ENCODE measurements at regions not wholly inside any gene's neighbourhood (a gene's known extent, or its start where the extent isn't known, plus 50 kb on each side); places are given as distances from the start of the nearest gene placed in this dataset.

DNA sequence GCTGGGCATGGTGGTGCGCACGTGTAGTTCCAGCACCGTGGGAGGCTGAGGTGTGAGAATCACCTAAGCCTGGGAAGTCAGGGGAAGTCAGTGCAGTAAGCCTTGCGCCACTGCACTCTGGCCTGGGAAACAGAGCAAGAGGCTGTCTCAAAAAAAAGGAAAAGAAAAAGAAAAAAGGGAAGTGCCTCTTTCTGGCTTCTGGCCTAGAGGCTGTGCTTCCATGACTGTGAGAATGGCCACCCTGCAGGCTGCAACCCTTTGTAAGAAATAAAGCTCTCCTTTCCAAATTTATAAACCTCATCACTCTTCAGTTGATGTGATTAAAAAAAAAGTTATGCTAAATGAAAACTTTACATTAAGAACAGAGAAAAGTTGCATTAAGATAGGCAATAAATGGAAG, 774.3 kb downstream of the TUSC7 start:
- no peak for DNase-seq (ENCODE audit: low read depth, low spot score)
- TF ChIP-seq, protein P1, sequence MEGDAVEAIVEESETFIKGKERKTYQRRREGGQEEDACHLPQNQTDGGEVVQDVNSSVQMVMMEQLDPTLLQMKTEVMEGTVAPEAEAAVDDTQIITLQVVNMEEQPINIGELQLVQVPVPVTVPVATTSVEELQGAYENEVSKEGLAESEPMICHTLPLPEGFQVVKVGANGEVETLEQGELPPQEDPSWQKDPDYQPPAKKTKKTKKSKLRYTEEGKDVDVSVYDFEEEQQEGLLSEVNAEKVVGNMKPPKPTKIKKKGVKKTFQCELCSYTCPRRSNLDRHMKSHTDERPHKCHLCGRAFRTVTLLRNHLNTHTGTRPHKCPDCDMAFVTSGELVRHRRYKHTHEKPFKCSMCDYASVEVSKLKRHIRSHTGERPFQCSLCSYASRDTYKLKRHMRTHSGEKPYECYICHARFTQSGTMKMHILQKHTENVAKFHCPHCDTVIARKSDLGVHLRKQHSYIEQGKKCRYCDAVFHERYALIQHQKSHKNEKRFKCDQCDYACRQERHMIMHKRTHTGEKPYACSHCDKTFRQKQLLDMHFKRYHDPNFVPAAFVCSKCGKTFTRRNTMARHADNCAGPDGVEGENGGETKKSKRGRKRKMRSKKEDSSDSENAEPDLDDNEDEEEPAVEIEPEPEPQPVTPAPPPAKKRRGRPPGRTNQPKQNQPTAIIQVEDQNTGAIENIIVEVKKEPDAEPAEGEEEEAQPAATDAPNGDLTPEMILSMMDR (IDR thresholded peaks at IDR 0.05; ENCODE audit: low read depth, low read length): no peak
- in situ Hi-C loops (cut with HindIII; ENCODE audit: low sequenced_read_pairs): no loop called here
- H3K4me3 ChIP-seq (ENCODE audit: low read depth, low read length): no peak overlapping the region

DNA sequence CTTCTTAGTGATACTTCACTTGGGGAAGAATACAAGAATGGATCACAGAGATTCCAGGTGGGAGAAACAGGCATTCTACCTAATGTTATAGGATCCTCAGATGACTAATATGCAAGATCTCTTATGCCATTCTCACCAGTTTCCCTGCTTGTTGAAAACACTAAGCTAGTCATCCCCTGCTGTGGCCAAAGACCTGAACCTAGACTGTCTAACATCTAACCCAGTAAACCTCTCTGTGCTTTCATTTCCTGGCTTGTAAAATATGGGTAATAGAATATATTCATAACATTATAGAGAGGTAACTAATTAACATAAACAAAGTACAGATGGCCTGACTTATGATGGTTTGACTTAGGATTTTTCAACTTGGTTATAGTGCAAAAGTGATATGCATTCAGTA, 776.3 kb downstream of the TUSC7 start:
- TF ChIP-seq, protein P1 (IDR thresholded peaks at IDR 0.05; ENCODE audit: low read depth, low read length): no peak
- no peak overlapping the region for H3K4me3 ChIP-seq (ENCODE audit: low read depth, low read length)
- DNase-seq (ENCODE audit: low read depth, low spot score): no peak
- in situ Hi-C loops (cut with HindIII; ENCODE audit: low sequenced_read_pairs): no loop called here

DNA sequence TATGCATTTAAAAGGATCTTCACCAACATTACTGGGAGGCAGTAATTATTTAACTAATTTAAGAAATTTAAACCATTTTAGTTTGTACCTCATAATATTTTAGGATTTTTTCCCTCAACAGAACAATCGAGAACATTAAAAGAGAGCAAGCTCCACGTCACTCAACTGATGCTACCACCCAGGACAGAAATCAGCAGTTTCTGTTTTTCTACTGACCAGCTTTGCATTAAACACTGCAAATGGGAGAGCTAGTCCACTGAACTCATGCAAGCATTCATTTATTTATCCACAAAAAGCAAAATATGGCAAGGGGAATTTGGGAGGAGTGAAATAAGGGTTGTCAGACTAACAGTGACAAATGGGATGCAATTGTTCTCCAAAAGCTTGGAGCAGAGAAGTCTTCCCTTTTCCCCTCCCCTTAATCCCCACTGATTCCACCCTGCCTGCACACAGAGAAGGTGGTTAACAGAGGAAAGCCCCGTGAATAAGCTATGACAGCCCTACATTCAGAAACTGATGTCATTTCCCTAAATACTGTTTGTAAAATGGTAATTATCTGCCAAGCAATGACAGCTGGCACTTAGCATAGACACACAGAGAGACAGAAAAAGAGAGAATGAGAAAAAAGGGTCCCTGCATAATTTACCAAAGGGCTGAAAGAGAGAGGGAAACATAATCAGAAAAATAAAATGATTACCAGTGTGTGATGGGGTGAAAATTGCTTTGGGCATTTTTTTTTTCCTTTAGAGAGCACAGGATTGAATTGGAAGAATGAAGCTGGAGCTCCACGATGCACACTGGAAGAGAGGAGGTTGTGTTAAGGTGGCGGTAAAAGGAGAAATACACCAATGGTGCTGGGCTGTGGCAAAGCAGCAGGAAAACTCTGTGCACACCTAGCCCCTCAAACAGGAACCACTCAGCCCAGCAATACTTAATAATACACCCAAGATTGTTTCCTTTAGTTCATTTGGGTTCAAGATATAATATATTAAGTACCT, 777.4 kb downstream of the TUSC7 start:
- TF ChIP-seq, protein P1 (IDR thresholded peaks at IDR 0.05; ENCODE audit: low read depth, low read length): no peak
- H3K4me3 ChIP-seq (ENCODE audit: low read depth, low read length): no peak overlapping the region
- DNase-seq (ENCODE audit: low read depth, low spot score): no peak
- in situ Hi-C loops (cut with HindIII; ENCODE audit: low sequenced_read_pairs): no loop called here

DNA sequence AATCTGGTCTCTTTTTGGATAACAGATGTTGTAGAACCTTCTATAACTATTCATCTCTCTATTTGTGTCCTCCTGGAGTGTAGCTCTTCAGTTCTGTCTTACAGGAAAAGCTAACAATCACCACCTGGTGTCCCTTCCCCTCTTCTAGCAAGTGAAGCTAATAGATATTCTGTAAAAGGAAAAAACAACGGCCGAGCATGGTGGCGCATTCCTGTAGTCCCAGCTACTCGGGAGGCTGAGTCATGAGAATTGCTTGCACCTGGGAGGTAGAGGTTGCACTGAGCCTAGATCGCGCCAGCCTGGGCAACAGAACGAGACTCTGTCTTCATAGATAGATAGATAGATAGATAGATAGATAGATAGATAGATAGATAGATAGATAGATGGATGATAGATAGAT, 779.4 kb downstream of the TUSC7 start:
- DNase-seq (ENCODE audit: low read depth, low spot score): no peak
- in situ Hi-C loops (cut with HindIII; ENCODE audit: low sequenced_read_pairs): no loop called here
- H3K4me3 ChIP-seq (ENCODE audit: low read depth, low read length): no peak overlapping the region
- TF ChIP-seq, protein P1 (IDR thresholded peaks at IDR 0.05; ENCODE audit: low read depth, low read length): no peak

DNA sequence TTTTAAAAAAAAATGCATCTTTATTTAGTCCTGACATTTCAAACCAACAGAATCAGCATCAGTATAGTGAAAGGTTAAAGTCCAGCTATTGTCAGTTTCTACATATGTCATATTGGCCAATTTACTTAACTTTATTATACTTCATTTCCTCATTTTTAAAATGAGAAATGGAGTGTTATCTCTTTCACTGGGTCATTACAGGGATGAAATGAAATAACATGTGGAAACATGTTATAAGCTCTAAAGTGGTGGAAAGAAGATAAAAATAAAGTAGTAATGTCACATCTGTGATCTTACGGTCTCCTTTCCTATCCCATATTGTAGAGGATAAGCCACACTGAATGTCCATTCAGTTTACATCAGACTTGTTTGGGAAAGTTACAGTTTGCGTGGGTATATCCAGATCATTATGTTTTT, 780.1 kb downstream of the TUSC7 start:
- DNase-seq (ENCODE audit: low read depth, low spot score): no peak
- in situ Hi-C loops (cut with HindIII; ENCODE audit: low sequenced_read_pairs): no loop called here
- TF ChIP-seq, protein P1 (IDR thresholded peaks at IDR 0.05; ENCODE audit: low read depth, low read length): no peak
- H3K4me3 ChIP-seq (ENCODE audit: low read depth, low read length): no peak overlapping the region

DNA sequence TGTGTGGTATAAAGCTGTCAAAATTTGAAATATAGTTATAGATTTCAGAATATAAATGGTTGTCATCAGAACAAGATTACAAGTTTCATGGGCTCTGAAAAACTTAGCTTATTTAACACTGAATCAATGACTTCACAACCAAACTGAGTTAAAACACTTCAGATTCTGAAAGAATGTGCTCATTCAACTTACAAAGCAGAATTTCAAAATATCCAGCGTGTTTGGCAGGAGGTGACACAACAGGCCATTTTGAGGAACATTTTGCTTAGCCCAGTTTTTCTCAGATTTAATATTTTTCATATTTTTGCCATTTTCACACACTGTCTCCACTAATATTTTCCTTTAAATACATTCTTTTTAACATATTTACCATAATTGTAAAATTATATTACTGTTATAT, 781.1 kb downstream of the TUSC7 start:
- DNase-seq (ENCODE audit: low read depth, low spot score): no peak
- in situ Hi-C loops (cut with HindIII; ENCODE audit: low sequenced_read_pairs): no loop called here
- no peak overlapping the region for H3K4me3 ChIP-seq (ENCODE audit: low read depth, low read length)
- TF ChIP-seq, protein P1 (IDR thresholded peaks at IDR 0.05; ENCODE audit: low read depth, low read length): no peak

All from astrocyte of the spinal cord (primary cell).